HS-27A (cell line): ENCODE measurements at regions not wholly inside any gene's neighbourhood (a gene's known extent, or its start where the extent isn't known, plus 50 kb on each side); places are given as distances from the start of the nearest gene placed in this dataset.

Experiments used
- DNase-seq: peaks from one replicate; pipeline ENCODE4 v3.0.0-alpha.2; 2012; ENCODE audit warnings: low read depth, missing footprints

DNA sequence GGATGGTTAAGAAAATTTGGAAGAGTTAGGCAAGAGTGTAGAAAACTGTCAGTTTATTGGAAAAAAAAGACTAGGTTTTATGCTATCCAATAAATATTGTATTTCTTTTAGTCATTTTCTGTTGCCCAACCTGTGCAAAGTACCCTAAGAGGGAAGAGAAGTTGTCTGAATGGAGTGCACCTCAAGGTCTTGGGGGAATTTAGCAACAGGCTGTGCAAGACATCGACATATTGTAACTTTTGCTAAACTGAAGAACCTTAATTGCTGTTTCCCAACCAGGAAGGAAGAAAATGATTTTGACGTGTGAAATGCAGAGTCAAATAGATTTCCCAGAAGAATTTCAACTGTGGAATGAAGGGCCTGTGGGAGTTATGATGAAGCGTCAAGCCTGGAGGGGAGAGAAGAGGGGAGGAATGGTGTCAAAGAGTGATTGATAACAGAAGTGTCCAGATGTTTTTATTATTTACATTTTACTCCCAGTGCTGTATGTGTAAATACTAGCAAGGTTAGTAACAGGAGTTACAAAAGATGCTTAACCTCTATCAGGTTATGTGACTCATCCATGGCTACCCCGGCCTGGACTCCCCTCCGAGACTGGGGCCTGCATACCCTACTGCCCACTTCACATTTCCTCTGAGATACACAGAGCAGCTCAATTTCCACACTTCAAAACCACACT lies 246.8 kb downstream of the MYLK4 start:
- DNase-seq: no peak

DNA sequence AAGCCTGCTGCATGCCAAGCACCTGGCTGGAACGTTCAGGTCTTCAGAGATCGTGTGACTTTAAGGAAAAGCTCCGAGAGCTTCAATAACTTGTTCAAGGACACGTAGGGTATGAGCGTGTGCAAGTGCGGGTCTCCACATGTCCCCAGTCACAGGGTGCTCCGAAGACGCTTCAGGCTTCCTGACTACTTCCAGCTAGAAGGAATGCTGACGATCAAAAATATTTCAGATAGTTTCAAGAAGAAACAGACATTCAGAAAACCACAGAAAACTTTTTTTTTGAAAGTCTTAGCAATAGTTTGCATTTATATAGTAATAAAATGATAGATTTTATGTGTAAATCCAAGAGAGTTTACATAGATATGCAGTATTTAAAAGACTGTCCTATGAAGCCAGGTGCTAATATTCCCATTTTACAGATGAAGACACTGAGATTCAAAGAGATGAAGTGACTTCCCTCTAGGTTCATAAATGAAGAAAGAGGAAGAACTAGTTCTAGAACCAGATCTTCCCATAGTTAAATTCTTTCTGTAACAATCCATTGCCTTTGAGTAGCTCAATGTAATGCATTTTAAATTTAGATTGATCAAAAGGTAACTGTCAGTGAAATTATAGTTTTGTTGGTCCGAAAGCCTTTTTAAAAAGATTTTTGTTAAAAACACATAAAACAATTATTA lies 247.6 kb downstream of the MYLK4 start:
- no peak for DNase-seq

DNA sequence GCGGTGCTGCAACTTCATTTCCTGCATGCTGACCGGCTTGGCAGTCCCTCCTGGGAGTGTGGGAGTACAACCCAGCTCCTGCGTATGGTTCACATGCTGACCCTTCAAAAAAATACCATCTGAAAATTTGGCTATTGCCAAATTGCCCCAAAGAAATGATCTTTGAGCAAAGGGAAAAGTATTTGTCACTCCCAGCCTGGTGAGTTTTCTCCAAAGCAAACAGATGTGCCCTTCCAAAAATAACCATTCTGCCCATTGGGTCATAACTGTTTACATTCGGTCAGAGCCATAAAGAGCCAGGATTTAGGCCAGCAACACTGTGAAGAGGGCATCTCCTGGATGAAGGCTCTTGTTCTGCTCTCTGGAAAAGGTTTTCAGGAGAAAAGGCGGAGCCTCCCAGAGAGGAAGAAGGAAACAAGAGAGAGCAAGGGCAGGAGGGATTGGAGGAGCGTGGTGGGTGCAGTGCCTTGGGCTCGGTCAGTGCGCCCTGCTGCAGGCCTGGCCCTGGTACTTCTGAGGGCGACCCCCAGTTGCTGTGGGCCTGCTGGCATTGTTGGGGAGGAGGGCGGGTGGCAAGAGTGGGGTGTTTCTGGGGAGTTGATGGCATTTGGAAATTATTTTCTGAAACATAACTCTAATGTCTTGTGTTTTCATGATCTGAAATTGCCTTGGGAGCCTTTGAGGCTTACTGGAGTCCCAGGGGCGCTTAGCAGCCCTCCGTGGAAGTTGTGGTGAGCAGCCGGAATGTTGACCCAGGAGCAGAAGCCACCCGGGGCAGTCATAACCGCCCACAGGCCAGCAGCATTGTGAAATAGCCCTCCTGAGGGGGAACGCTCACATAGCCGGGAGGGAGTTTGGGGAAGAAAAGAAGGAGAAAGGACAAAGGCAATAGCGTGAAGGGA lies 248.4 kb downstream of the MYLK4 start:
- DNase-seq: no peak

DNA sequence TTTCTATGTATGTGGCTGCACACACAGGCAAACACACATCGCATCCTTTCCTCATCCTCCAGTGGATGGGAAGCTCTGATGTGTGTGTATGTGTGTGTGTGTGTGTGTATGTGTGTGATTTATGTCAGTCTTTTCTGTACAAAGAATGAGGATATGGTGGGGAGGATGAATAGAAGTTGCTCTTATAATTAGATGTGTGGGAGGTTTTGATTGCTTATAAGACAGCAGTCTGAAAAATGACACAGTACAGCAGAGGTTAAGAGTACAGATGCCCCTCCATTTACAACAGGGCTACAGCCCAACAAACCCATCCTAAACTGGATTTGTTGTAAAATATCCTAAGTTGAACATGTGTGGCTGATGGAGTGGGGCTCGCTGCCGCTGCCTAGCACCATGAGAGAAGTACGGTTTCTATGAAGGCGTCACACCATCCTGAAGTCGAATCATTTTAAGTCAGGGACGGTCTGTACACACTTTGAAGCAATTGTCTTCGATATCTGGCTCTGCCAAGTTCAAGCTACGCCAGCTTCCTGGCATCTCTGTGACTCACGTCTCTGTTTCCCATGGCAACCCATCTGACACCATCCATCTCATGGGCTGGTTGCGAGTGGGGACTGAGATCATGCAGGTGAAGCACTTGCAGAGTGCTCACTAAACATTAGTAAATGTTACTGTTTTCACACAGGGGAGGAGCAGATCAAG lies 252.6 kb downstream of the MYLK4 start:
- no peak for DNase-seq

DNA sequence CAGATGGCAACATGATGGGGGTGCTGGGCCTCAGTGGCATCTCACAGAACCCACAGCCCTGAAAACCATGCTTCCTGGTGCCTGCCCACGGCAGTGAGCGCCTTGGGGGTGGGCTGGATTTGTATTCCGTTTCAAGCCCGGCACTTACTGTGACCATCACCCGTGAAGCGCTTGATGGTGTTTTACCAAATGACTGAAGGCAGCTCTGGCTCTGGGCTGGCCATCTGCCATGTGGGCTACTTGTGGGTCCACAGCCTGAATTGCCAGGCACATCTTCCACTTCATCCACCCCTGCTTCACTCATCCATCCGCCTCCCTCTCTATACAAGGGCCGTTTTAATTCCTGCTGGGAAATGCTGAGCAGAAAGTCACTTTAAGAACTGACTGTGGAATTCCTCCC lies 250.9 kb upstream of the GMDS start:
- no peak for DNase-seq

DNA sequence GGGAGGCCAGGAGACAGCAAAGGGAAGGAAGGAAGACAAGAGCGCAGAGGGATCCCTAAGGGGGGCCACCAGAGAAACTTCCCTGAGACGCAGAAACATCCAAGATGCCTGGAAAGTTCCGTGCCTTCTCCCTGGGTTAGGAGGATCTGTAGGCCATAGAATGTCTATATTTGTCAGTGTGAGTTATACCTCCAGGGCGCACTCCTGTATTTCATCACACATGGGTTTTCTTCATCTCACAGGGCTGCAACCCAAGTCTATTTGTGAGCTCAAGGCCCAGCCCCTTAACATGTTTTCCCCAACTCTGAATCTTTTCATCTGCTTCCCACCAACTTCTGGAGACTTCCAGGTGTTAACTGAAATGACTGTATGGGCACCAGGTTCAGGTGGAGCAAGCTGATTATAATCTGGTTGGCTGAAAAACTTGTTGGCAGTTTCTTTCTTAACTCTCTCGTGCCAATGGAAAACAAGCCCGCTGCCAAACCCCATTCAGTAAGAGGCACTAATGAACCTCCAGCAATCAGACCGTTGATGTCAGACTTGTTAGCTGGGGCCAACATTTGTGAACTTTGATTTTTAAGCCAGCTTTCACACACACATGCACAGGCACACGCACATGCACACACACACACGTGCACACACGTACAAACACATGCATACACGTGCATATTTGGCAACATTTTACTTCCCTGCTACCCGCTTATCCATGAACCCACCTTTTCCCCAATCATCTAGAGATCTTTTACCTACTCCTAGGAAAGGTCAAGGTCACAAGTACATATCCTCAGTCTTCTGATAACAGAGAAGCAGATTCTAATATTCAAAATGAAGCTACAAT lies 247.5 kb upstream of the GMDS start:
- no peak for DNase-seq

DNA sequence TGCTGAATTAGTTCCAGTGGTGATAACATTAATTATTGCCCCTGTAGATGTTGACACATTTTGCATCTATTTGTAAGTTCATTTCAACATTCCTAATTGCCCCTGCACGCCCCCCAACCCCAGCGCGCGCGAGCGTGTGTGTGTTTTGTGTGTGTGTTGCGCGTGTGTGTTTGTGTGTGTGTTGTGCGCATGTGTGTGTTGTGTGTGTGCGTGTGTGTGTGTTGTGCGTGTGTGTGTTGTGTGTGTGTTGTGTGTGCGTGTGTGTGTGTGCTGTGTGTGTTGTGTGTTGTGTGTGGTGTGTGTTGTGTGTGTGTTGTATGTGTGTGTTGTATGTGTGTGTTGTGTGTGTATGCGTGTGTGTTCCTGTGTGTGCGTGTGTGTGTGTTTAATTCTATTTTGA lies 245.7 kb upstream of the GMDS start:
- DNase-seq: no peak

DNA sequence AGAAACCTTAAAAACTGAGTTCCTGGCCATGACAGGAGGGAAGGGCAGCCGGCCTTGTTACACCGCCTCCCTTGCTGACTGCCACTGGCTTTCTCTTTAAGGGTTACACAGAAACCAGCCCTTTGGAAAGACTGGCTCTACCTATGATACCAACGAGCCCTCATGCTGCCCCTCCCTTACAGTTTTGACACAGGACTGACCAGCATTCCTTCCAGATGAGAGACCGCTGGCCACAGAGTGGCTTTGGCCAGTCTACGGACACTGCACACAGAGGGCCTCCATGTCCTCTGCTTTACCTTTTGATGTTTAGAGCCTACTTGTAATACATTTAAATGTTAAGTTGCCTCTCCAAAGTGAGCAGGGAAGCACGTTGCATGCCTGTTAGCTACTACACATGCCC lies 243.2 kb upstream of the GMDS start:
- DNase-seq: no peak

DNA sequence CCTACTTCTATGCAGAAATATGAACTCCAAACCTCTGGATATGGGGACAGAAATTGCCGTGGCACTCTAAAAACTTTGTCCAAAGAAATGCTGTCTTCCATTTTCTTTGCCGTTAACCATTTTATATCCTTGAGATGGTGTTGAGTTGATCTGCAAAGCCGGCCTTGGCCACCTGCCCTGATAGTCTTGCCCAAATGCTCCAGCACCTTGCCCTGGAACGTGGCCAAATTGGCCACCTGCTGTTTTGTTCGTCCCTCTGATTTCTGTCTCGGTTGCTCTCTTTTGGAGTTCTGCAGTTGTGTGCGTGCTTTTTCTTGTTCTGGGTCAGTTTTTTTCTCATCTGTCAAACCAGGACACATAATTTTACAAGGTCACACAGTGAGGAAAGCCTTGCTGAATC lies 239.7 kb upstream of the GMDS start:
- no peak for DNase-seq

DNA sequence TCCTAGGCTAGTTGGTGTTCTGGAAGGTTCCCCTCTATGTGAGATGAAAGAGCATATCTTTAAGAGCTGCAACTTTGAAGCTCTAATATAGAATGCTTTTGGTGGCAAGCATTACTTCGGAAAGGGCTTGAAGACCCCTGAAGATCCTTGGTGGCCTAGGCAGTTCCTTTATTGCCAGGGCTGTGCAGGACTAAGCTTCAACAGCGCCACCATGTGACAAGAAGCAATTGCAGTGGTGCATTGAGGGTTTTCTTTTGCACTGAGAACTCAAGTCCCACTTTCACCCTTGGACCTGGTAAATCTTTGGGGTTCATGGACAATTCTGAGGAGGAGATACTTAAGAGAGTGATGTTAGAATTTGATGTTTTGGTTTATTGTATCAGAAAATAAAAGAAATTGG lies 237.4 kb upstream of the GMDS start:
- DNase-seq: no peak

DNA sequence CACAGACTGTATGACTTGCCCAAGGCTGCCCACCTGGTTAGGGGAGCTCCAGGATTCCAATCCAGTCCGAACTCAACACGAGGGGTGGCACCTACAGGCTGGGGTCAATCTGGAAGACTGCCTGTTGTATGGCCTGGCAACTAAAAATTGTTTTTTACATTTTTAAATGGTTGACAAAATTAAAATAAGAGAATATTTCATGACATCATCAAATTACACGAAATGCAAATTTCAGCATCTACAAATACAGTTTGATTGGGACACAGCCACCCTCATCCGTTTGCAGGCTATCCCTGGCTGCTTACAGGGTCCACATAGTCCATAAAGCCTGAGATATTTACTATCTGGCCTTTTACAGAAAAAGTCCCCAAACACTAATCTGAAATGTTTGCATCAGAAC lies 235.9 kb upstream of the GMDS start:
- DNase-seq: no peak

DNA sequence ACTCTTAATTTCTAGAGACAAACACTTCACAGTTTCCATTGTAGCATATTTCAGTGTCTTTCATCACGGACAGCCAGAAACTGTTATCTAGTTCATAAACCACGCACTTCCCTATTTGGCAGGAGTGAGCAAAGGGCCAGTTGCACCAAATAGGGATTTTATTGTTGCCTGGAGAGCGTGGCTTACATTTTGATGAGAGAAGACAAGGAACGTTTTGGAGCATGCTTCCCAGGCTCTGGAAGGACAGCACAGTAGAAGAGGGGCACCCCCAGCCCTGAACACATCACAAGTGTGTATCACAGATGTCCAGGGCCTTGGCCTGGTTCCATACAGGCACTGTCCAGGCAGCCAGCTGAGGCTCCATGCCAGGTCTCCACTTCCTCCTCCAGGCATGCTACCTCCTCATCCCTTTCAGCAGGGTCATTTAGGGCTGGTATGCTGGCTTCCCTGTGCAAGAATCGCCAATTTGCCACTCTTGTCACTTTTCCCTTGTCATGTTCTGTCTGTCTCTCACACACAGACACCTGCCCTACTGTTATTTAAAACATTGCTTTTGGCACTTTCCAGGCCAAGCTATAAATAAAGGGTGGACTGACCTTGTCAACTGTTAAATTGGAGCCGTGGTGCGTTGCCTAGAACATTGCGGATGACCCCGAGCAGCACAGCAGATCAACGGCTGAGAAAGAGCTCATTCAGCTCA lies 235.0 kb upstream of the GMDS start:
- DNase-seq: no peak

DNA sequence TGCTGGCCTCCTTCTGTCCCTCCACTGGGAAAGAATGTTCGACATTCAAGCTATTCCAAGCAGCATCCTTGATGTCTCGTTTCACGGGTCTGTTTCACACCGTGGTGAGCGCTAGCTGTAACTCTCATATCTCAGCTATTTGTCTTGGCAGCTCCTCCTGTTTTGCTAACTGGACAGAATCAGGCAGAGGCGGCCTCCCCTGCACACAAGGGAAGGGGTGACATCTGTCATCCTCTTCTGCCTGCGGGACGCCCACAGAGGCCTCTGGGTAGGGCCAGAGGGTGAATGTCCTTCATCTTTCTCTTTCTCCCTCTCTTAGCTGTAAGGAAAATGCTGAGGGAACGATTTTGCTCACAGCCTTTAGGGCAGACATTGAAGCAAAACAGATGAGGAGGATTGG lies 232.8 kb upstream of the GMDS start:
- peak; percentile 41 for DNase-seq

DNA sequence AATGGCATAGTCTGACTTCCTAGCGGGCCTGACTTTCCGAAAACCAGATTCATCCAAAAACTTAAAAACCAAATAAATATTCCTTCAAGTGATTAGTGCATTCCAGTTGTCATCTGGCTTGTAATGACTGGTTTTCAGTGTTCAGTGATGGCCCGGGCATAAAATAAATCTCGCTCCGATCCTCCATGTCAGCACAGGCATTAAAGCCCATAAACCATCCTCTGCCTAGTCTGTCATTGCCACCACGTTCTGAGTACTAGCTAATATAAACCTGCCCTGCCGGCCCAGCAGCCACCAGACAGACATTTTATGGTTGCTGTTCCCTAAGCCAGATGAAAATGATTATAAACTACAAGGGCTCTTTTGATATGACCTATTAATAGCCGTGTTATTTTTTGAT lies 232.3 kb upstream of the GMDS start:
- no peak for DNase-seq

DNA sequence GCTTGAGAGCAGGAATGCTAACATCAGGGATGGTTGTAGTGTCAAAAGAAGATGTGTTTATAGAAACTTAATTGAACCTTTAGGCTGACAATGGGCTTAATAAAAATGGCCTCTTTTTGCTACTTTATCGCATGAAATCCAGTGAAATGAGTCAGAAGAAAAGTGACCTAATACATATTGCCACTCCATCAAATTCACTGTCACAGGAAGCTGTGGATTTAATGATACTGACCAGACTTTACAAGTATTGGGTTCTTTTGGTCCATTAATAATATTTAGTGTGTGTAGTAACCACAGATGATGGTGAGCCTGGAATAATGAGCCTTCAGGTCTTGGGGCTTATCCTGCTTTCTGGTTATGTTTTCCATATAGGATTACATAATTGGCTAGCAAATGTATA lies 231.8 kb upstream of the GMDS start:
- no peak for DNase-seq

DNA sequence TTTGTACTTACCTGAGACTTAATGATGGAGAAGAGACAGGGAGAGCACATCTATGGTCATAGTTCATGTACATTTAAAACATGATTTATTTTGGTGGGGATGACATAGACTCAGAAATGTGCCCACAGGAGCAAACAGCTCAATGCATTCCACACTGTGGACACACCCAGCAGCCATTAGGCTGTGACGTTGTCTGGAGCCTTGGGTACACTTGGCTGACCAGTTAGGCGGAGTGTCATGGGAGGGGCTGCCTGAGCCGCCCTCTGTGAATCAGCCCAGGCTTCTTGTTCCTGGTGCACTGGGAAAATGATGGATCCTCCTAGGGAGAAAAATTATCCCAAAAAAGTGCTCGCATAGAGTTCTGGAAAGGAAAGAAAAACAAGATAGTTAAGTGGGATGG lies 231.0 kb upstream of the GMDS start:
- peak; percentile 41 for DNase-seq

DNA sequence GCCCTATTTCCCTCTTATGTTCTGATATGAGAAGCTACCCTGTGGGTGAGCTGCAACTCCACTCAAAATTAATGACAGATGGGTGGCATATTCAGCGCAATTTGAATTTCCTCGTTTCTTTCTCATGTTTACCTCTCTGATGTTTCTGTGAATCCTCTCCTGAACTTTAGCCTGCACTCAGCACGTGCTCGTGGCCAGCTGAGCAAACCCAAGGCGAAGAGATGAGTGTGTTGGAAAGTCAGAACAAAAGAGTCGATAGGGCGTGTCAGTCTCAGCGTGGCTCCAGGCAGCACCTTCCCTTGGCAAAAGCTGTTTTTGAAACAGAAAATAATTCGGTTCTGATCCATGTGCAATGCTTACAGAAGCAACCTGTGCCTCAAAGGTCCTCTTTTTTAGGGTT lies 226.1 kb upstream of the GMDS start:
- DNase-seq: no peak

DNA sequence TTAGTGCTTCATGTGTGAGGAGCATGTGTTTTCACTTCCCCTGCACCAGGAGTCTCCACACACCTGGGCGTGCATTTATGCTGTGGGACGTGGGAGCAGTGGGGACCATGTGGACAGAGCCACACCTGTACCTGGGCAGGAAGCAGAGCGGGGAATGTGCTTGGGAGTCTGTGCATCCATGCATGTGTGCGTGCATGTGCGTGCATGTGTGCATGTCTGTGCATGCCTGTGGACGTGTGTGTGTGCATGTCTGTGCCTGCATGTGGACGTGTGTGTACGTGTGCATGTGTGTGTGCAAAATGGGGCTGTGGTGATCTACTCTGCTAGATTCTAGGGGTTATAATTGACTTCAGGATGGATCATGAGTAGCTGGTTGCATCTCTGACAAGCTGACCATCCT lies 224.0 kb upstream of the GMDS start:
- DNase-seq: no peak

DNA sequence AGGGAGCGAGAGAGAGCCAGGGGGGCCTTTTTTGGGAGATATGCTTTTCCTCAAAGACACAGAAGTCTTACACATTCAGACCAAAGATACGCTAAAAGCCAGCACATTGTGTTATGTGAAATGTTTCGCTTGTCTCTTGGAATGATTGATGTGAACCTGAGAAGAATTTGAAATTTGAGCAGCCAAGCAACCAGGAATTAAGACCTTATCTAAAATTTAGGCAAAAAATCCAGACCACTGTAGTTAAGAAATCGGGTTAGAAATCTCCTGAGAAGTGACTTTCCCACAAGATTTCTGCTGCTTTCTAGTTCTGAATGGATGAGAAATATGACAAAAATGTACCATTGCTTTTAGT lies 223.2 kb upstream of the GMDS start:
- DNase-seq: no peak

DNA sequence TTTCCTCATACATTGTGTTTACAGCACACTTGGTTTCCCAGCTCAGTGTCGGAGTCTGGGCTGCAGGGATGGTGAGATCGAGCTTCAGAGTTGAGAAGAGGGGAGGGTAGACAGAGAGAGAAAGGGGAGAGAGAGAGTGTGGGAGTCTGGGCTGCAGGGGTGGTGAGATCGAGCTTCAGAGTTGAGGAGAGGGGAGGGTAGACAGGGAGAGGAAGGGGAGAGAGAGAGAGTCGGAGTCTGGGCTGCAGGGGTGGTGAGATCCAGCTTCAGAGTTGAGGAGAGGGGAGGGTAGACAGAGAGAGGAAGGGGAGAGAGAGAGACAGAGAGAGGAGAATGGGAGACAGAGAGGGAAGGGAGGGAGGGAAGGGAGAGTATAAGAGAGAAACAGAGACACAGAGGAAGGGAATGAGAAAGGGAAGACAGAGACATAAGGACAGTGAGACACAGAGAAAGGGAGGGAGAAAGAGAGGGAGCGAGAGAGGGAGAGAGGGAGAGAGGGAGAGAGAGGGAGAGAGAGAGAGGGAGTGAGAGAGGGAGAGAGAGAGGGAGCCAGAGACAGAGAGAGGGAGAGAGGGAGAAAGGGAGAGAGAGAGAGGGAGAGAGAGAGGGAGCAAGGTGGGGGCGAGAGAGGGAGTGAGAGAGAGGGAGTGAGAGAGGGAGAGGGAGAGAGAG lies 222.7 kb upstream of the GMDS start:
- DNase-seq: no peak

DNA sequence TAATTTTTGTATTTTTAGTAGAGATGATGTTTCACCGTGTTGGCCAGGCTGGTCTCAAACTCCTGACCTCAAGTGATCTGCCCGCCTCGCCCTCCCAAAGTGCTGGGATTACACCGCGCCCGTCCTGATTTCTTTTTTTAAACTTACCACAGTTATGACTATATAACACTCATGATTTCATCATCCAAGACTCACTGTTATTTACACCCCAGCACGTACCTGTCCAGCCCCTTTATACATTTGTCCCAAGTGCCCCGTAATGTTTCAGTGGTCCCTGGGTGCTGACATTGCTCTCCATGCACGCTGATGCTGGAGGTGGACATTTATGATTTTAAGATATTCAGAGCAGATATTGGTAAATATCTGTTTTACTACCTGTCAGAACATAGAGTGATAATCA lies 219.9 kb upstream of the GMDS start:
- no peak for DNase-seq
